WTC11 (cell line): ENCODE measurements at regions not wholly inside any gene's neighbourhood (a gene's known extent, or its start where the extent isn't known, plus 50 kb on each side); places are given as distances from the start of the nearest gene placed in this dataset.

Experiments
- CTCF ChIP-seq: fragments of 200-600 bp; IDR thresholded peaks from 2 replicates; pipeline ENCODE4 v1.8.0; 2022; ENCODE audit warnings: antibody characterized with exemption
- JUN ChIP-seq: sonication (generic); formaldehyde crosslinking; IDR thresholded peaks from 2 replicates; pipeline ENCODE4 v1.8.0; 2023; ENCODE audit warnings: mild to moderate bottlenecking, missing genetic modification reagents
- NR1H2 ChIP-seq: sonication (generic); formaldehyde crosslinking; IDR thresholded peaks from 2 replicates; pipeline ENCODE4 v1.9.0; 2021; ENCODE audit warnings: mild to moderate bottlenecking, moderate library complexity, missing genetic modification reagents
- TP53 ChIP-seq: sonication (generic); formaldehyde crosslinking; IDR thresholded peaks from 2 replicates; pipeline ENCODE4 v1.8.1; 2023; ENCODE audit warnings: mild to moderate bottlenecking, missing genetic modification reagents

GRCh38 chr20:56916345-56916622 lies 287.2 kb downstream of the TFAP2C start:
- TF ChIP-seq CTCF = no peak
- no peak for TF ChIP-seq NR1H2 (CRISPR knock-in tag)
- TF ChIP-seq TP53 = no peak
- no peak for TF ChIP-seq JUN
